ENCODE measurements at regions not wholly inside any gene's neighbourhood (a gene's known extent, or its start where the extent isn't known, plus 50 kb on each side); places are given as distances from the start of the nearest gene placed in this dataset.

- no peak for DNase-seq
- no TSS peak for BruUV-seq (replicated peaks)
- Histone ChIP-seq H3K4me3 (ENCODE audit: low read depth, low read length) (no peak overlapping the region), H3K27me3 (replicated peaks; ENCODE audit: control insufficient read depth, insufficient read depth, low read length) (no peaks in the 10 kb centered on the region), H3K9me3 (peaks cover 9% of the 10 kb centered on the region), H3K4me1 (0 out of 2 replicates have a peak, but pooled peaks cover 10% of the 10 kb centered on the region), H3K36me3 (ENCODE audit: control insufficient read depth, insufficient read depth, low read length) (no peaks in the 10 kb centered on the region; the same call in 1 of the 2 replicates)
- TF ChIP-seq, protein P1, sequence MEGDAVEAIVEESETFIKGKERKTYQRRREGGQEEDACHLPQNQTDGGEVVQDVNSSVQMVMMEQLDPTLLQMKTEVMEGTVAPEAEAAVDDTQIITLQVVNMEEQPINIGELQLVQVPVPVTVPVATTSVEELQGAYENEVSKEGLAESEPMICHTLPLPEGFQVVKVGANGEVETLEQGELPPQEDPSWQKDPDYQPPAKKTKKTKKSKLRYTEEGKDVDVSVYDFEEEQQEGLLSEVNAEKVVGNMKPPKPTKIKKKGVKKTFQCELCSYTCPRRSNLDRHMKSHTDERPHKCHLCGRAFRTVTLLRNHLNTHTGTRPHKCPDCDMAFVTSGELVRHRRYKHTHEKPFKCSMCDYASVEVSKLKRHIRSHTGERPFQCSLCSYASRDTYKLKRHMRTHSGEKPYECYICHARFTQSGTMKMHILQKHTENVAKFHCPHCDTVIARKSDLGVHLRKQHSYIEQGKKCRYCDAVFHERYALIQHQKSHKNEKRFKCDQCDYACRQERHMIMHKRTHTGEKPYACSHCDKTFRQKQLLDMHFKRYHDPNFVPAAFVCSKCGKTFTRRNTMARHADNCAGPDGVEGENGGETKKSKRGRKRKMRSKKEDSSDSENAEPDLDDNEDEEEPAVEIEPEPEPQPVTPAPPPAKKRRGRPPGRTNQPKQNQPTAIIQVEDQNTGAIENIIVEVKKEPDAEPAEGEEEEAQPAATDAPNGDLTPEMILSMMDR (IDR thresholded peaks at IDR 0.05; ENCODE audit: insufficient read depth in 1 of 2, low read depth in 1 of 2, low read length in 1 of 2, severe bottlenecking in 1 of 2, unreplicated experiment in 1 of 2) = no peak
- H3K27ac Mint-ChIP-seq (ENCODE audit: unreplicated experiment) = no peak overlapping the region
- H3K4me1 Mint-ChIP-seq (ENCODE audit: low read depth, unreplicated experiment) = no peaks in the 10 kb centered on the region
- peaks cover 20% of the 10 kb centered on the region for H3K9me3 Mint-ChIP-seq (ENCODE audit: unreplicated experiment)
- ChIA-PET CTCF (interaction anchor here (0.6 to 0.7 kb wide), 2 partner anchors 172 to 1502 kb away, joined by 4 to 6 read pairs; no protein-coding TSS in a partner anchor), POLR2A (no interaction called here)
- intact Hi-C loops (cut with micrococcal nuclease; ENCODE audit: unreplicated experiment) = no loop called here
- H3K27me3 Mint-ChIP-seq (ENCODE audit: insufficient read depth, unreplicated experiment) = no peaks in the 10 kb centered on the region
- no peak overlapping the region for H3K4me3 Mint-ChIP-seq (ENCODE audit: unreplicated experiment)
- H3K36me3 Mint-ChIP-seq (ENCODE audit: insufficient read depth, unreplicated experiment) = no peaks in the 10 kb centered on the region
Measured at GRCh38 chr16:72367851-72368250, 195.9 kb upstream of the PMFBP1 start.

GRCh38 chr16:72362973-72363372 is 191.0 kb upstream of the PMFBP1 start:
- POLR2A ChIA-PET = no interaction called here

DNA sequence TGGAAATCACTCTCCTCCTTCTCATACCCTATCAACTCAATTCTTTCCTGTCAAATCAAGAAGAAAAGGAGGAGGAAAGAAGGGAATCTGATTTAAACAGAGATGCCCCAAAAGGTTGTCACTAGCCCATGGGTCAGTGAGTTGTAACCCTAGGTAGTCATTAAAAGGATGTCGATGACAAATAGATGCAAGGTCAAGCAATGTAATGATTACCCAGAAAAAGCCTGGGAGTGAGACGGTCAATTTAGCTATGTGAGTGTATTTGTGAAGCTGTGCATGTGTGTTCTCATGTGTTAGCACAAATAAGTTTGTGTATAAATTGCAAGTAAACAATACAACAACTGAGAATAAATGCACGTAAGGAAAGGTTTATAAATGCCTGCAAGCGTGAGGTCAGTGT is 190.5 kb upstream of the PMFBP1 start:
- no peaks in the 10 kb centered on the region for H3K27me3 Mint-ChIP-seq (ENCODE audit: insufficient read depth, unreplicated experiment)
- H3K36me3 Mint-ChIP-seq (ENCODE audit: insufficient read depth, unreplicated experiment) = no peaks in the 10 kb centered on the region
- BruUV-seq (replicated peaks) = no TSS peak
- DNase-seq = no peak
- no peaks in the 10 kb centered on the region for H3K27me3 ChIP-seq (replicated peaks; ENCODE audit: control insufficient read depth, insufficient read depth, low read length)
- no peak overlapping the region for H3K4me3 ChIP-seq (ENCODE audit: low read depth, low read length)
- CTCF ChIA-PET = no interaction called here
- no peak overlapping the region for H3K27ac Mint-ChIP-seq (ENCODE audit: unreplicated experiment)
- POLR2A ChIA-PET = no interaction called here
- H3K36me3 ChIP-seq (ENCODE audit: control insufficient read depth, insufficient read depth, low read length) = no peaks in the 10 kb centered on the region
- no peak overlapping the region for H3K4me3 Mint-ChIP-seq (ENCODE audit: unreplicated experiment)
- no peaks in the 10 kb centered on the region for H3K4me1 ChIP-seq
- no peaks in the 10 kb centered on the region for H3K4me1 Mint-ChIP-seq (ENCODE audit: low read depth, unreplicated experiment)
- TF ChIP-seq, protein P1 (IDR thresholded peaks at IDR 0.05; ENCODE audit: insufficient read depth in 1 of 2, low read depth in 1 of 2, low read length in 1 of 2, severe bottlenecking in 1 of 2, unreplicated experiment in 1 of 2) = no peak
- H3K9me3 ChIP-seq = peaks cover 9% of the 10 kb centered on the region
- peaks cover 4% of the 10 kb centered on the region for H3K9me3 Mint-ChIP-seq (ENCODE audit: unreplicated experiment)
- intact Hi-C loops (cut with micrococcal nuclease; ENCODE audit: unreplicated experiment) = no loop called here

More at GRCh38 chr16:72362973-72363372, 191.0 kb upstream of the PMFBP1 start:
- peaks cover 9% of the 10 kb centered on the region for H3K9me3 ChIP-seq
- Mint-ChIP-seq H3K27ac (ENCODE audit: unreplicated experiment) (no peak overlapping the region), H3K4me3 (ENCODE audit: unreplicated experiment) (no peak overlapping the region), H3K9me3 (ENCODE audit: unreplicated experiment) (peaks cover 9% of the 10 kb centered on the region), H3K4me1 (ENCODE audit: low read depth, unreplicated experiment) (no peaks in the 10 kb centered on the region), H3K27me3 (ENCODE audit: insufficient read depth, unreplicated experiment) (no peaks in the 10 kb centered on the region), H3K36me3 (ENCODE audit: insufficient read depth, unreplicated experiment) (no peaks in the 10 kb centered on the region)
- TF ChIP-seq, protein P1 (IDR thresholded peaks at IDR 0.05; ENCODE audit: insufficient read depth in 1 of 2, low read depth in 1 of 2, low read length in 1 of 2, severe bottlenecking in 1 of 2, unreplicated experiment in 1 of 2) = no peak
- no peak overlapping the region for H3K4me3 ChIP-seq (ENCODE audit: low read depth, low read length)
- intact Hi-C loops (cut with micrococcal nuclease; ENCODE audit: unreplicated experiment) = no loop called here
- BruUV-seq (replicated peaks) = no TSS peak
- CTCF ChIA-PET = no interaction called here
- H3K27me3 ChIP-seq (replicated peaks; ENCODE audit: control insufficient read depth, insufficient read depth, low read length) = no peaks in the 10 kb centered on the region
- no peaks in the 10 kb centered on the region for H3K4me1 ChIP-seq
- no peak for DNase-seq
- no peaks in the 10 kb centered on the region for H3K36me3 ChIP-seq (ENCODE audit: control insufficient read depth, insufficient read depth, low read length)
